Lower leg skin (tissue), 3 donors: ENCODE measurements at regions not wholly inside any gene's neighbourhood (a gene's known extent, or its start where the extent isn't known, plus 50 kb on each side); places are given as distances from the start of the nearest gene placed in this dataset.

ENCODE experiments used
- POLR2A ChIP-seq, 2 donors: fragments of 450-650 bp; IDR thresholded peaks; one replicate each; pipeline ENCODE4 v1.6.1; 2016 to 2017; ENCODE audit warnings: antibody characterized with exemption in 2 of 2, mild to moderate bottlenecking in 1 of 2, moderate library complexity in 1 of 2
- TF ChIP-seq, protein P1 (sequence below), 3 donors: fragments of 450-650 bp; IDR thresholded peaks; one replicate each; pipeline ENCODE4 v1.5.1; 2016; ENCODE audit warnings: antibody characterized with exemption in 3 of 3, mild to moderate bottlenecking in 3 of 3, moderate library complexity in 2 of 3

DNA sequence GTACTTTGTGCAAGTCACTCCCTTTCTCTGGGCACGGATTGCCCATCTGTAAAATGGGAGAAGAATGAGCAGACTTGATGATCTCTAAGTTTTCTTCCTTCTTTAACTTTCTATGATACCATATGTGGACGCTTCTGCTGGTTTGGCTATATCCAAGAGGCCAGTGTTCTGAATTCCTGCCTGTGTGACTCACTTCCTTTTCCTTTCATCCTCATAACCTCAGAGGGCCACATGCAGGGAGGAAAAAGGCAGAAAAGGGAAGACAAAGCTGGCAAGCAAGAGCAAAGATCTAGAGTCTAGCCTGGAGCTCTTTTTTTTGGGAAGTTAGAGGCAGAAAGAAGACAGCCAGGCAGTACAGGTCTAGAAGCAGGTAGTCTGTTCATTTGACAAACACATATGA is 151.2 kb downstream of the OMA1 start:
- TF ChIP-seq, protein P1, sequence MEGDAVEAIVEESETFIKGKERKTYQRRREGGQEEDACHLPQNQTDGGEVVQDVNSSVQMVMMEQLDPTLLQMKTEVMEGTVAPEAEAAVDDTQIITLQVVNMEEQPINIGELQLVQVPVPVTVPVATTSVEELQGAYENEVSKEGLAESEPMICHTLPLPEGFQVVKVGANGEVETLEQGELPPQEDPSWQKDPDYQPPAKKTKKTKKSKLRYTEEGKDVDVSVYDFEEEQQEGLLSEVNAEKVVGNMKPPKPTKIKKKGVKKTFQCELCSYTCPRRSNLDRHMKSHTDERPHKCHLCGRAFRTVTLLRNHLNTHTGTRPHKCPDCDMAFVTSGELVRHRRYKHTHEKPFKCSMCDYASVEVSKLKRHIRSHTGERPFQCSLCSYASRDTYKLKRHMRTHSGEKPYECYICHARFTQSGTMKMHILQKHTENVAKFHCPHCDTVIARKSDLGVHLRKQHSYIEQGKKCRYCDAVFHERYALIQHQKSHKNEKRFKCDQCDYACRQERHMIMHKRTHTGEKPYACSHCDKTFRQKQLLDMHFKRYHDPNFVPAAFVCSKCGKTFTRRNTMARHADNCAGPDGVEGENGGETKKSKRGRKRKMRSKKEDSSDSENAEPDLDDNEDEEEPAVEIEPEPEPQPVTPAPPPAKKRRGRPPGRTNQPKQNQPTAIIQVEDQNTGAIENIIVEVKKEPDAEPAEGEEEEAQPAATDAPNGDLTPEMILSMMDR (IDR thresholded peaks at IDR 0.05) = no peak
- TF ChIP-seq POLR2A (IDR thresholded peaks at IDR 0.05) = no peak
